ENCODE measurements at regions not wholly inside any gene's neighbourhood (a gene's known extent, or its start where the extent isn't known, plus 50 kb on each side); places are given as distances from the start of the nearest gene placed in this dataset.
A peak's percentile ranks its signal among the peaks of the same experiment; 100 is the strongest.
"Not testable (repeated sequence)": the region's sequence is repeated elsewhere in the genome, so short reads cannot be mapped to it uniquely, and the experiment has no call there.

- H3K9ac ChIP-seq: no peak overlapping the region
- TF ChIP-seq EZH2phosphoT487 (IDR thresholded peaks at IDR 0.05; ENCODE audit: insufficient read depth, low read depth) (no peak), EZH2 (IDR thresholded peaks at IDR 0.05; ENCODE audit: insufficient read depth, poor library complexity, severe bottlenecking) (no peak)
Observed at GRCh38 chr2:185393091-185393490, 345.5 kb upstream of the FSIP2 start.

GRCh38 chr2:185402474-185402873, 336.1 kb upstream of the FSIP2 start:
- no peak overlapping the region for H2AFZ ChIP-seq
- no peak overlapping the region for H3K9ac ChIP-seq
- WGBS, 2 experiments (ENCODE audit: low coverage in 1 of 2, low lambda C conversion rate in 2 of 2, missing lambda C conversion rate in 2 of 2): 12 to 14% methylated on average over 1 of the region's 1 CpG
- H3K79me2 ChIP-seq (ENCODE audit: insufficient read depth): no peaks in the 10 kb centered on the region
- H3K9me2 ChIP-seq (ENCODE audit: insufficient read depth): no peaks in the 10 kb centered on the region
- no peaks in the 10 kb centered on the region for H3K36me3 ChIP-seq (ENCODE audit: low read depth)
- no peak overlapping the region for H3K4me2 ChIP-seq (ENCODE audit: unreplicated experiment)
- no peaks in the 10 kb centered on the region for H3K9me3 ChIP-seq (ENCODE audit: low read depth)
- TF ChIP-seq EZH2 (IDR thresholded peaks at IDR 0.05; ENCODE audit: insufficient read depth, poor library complexity, severe bottlenecking): no peak
- no peak for TF ChIP-seq EZH2phosphoT487 (IDR thresholded peaks at IDR 0.05; ENCODE audit: insufficient read depth, low read depth)
- H3F3A ChIP-seq (ENCODE audit: insufficient read depth): no peaks in the 10 kb centered on the region
- in situ Hi-C loops (cut with MboI): no loop called here
- H3K27ac ChIP-seq: no peak overlapping the region
- no peak overlapping the region for H3K4me3 ChIP-seq
- H4K20me1 ChIP-seq (ENCODE audit: insufficient read depth): no peaks in the 10 kb centered on the region
- no peaks in the 10 kb centered on the region for H3K4me1 ChIP-seq (ENCODE audit: insufficient read depth)
- no peaks in the 10 kb centered on the region for H3K27me3 ChIP-seq (replicated peaks; ENCODE audit: insufficient read depth)
- DNase-seq: no peak

More at GRCh38 chr2:185393091-185393490, 345.5 kb upstream of the FSIP2 start:
- H3F3A ChIP-seq (ENCODE audit: insufficient read depth): no peaks in the 10 kb centered on the region
- in situ Hi-C loops (cut with MboI): no loop called here
- no peak overlapping the region for H3K27ac ChIP-seq
- DNase-seq: no peak
- no peaks in the 10 kb centered on the region for H3K9me2 ChIP-seq (ENCODE audit: insufficient read depth)
- no peaks in the 10 kb centered on the region for H3K27me3 ChIP-seq (replicated peaks; ENCODE audit: insufficient read depth)
- H3K4me3 ChIP-seq: no peak overlapping the region
- no peak overlapping the region for H3K4me2 ChIP-seq (ENCODE audit: unreplicated experiment)
- no peaks in the 10 kb centered on the region for H3K4me1 ChIP-seq (ENCODE audit: insufficient read depth)
- 37% methylated on average over 5 of the region's 5 CpGs for WGBS, 2 experiments (ENCODE audit: low coverage in 1 of 2, low lambda C conversion rate in 2 of 2, missing lambda C conversion rate in 2 of 2)
- H3K9me3 ChIP-seq (ENCODE audit: low read depth): no peaks in the 10 kb centered on the region
- no peak overlapping the region for H2AFZ ChIP-seq
- no peaks in the 10 kb centered on the region for H3K36me3 ChIP-seq (ENCODE audit: low read depth)
- no peaks in the 10 kb centered on the region for H3K79me2 ChIP-seq (ENCODE audit: insufficient read depth)
- H4K20me1 ChIP-seq (ENCODE audit: insufficient read depth): no peaks in the 10 kb centered on the region

GRCh38 chr2:185404578-185404977, 334.0 kb upstream of the FSIP2 start:
- no peaks in the 10 kb centered on the region for H4K20me1 ChIP-seq (ENCODE audit: insufficient read depth)
- no peak overlapping the region for H3K4me3 ChIP-seq
- H3K9me3 ChIP-seq (ENCODE audit: low read depth): no peaks in the 10 kb centered on the region
- H3K36me3 ChIP-seq (ENCODE audit: low read depth): no peaks in the 10 kb centered on the region
- WGBS, 2 experiments (ENCODE audit: low coverage in 1 of 2, low lambda C conversion rate in 2 of 2, missing lambda C conversion rate in 2 of 2): 0% methylated on average over 2 of the region's 2 CpGs
- no peaks in the 10 kb centered on the region for H3K79me2 ChIP-seq (ENCODE audit: insufficient read depth)
- H3K9ac ChIP-seq: no peak overlapping the region
- H2AFZ ChIP-seq: no peak overlapping the region
- DNase-seq: no peak
- H3K4me1 ChIP-seq (ENCODE audit: insufficient read depth): no peaks in the 10 kb centered on the region
- H3K27me3 ChIP-seq (replicated peaks; ENCODE audit: insufficient read depth): no peaks in the 10 kb centered on the region
- H3K9me2 ChIP-seq (ENCODE audit: insufficient read depth): no peaks in the 10 kb centered on the region
- TF ChIP-seq EZH2 (IDR thresholded peaks at IDR 0.05; ENCODE audit: insufficient read depth, poor library complexity, severe bottlenecking) (no peak), EZH2phosphoT487 (IDR thresholded peaks at IDR 0.05; ENCODE audit: insufficient read depth, low read depth) (no peak)
- H3K4me2 ChIP-seq (ENCODE audit: unreplicated experiment): no peak overlapping the region
- in situ Hi-C loops (cut with MboI): no loop called here
- no peaks in the 10 kb centered on the region for H3F3A ChIP-seq (ENCODE audit: insufficient read depth)
- no peak overlapping the region for H3K27ac ChIP-seq

GRCh38 chr2:185417111-185417510, 321.5 kb upstream of the FSIP2 start:
- Histone ChIP-seq H3K9me2 (ENCODE audit: insufficient read depth) (no peaks in the 10 kb centered on the region), H2AFZ (no peak overlapping the region), H3K9me3 (ENCODE audit: low read depth) (no peaks in the 10 kb centered on the region), H3F3A (ENCODE audit: insufficient read depth) (no peaks in the 10 kb centered on the region), H3K27ac (no peak overlapping the region), H3K4me3 (no peak overlapping the region), H4K20me1 (ENCODE audit: insufficient read depth) (no peaks in the 10 kb centered on the region), H3K79me2 (ENCODE audit: insufficient read depth) (no peaks in the 10 kb centered on the region), H3K36me3 (ENCODE audit: low read depth) (no peaks in the 10 kb centered on the region), H3K4me2 (ENCODE audit: unreplicated experiment) (no peak overlapping the region), H3K9ac (no peak overlapping the region), H3K27me3 (replicated peaks; ENCODE audit: insufficient read depth) (no peaks in the 10 kb centered on the region), H3K4me1 (ENCODE audit: insufficient read depth) (no peaks in the 10 kb centered on the region)
- in situ Hi-C loops (cut with MboI): no loop called here
- 64 to 71% methylated on average over 3 of the region's 3 CpGs for WGBS, 2 experiments (ENCODE audit: low coverage in 1 of 2, low lambda C conversion rate in 2 of 2, missing lambda C conversion rate in 2 of 2)
- DNase-seq: no peak
- no peak for TF ChIP-seq EZH2phosphoT487 (IDR thresholded peaks at IDR 0.05; ENCODE audit: insufficient read depth, low read depth)
- no peak for TF ChIP-seq EZH2 (IDR thresholded peaks at IDR 0.05; ENCODE audit: insufficient read depth, poor library complexity, severe bottlenecking)

GRCh38 chr2:185417688-185418087, 320.9 kb upstream of the FSIP2 start:
- no peak overlapping the region for H3K4me2 ChIP-seq (ENCODE audit: unreplicated experiment)
- in situ Hi-C loops (cut with MboI): no loop called here
- no peaks in the 10 kb centered on the region for H4K20me1 ChIP-seq (ENCODE audit: insufficient read depth)
- H2AFZ ChIP-seq: no peak overlapping the region
- H3K9me3 ChIP-seq (ENCODE audit: low read depth): no peaks in the 10 kb centered on the region
- H3K27ac ChIP-seq: no peak overlapping the region
- no peaks in the 10 kb centered on the region for H3K36me3 ChIP-seq (ENCODE audit: low read depth)
- no peaks in the 10 kb centered on the region for H3K4me1 ChIP-seq (ENCODE audit: insufficient read depth)
- TF ChIP-seq EZH2 (IDR thresholded peaks at IDR 0.05; ENCODE audit: insufficient read depth, poor library complexity, severe bottlenecking) (no peak), EZH2phosphoT487 (IDR thresholded peaks at IDR 0.05; ENCODE audit: insufficient read depth, low read depth) (no peak)
- no peaks in the 10 kb centered on the region for H3K9me2 ChIP-seq (ENCODE audit: insufficient read depth)
- no peaks in the 10 kb centered on the region for H3K79me2 ChIP-seq (ENCODE audit: insufficient read depth)
- no peak for DNase-seq
- no peaks in the 10 kb centered on the region for H3F3A ChIP-seq (ENCODE audit: insufficient read depth)
- H3K9ac ChIP-seq: no peak overlapping the region
- no peaks in the 10 kb centered on the region for H3K27me3 ChIP-seq (replicated peaks; ENCODE audit: insufficient read depth)
- H3K4me3 ChIP-seq: no peak overlapping the region

GRCh38 chr2:185424958-185425629, 313.5 kb upstream of the FSIP2 start:
- H3K36me3 ChIP-seq (ENCODE audit: low read depth); H4K20me1 ChIP-seq (ENCODE audit: insufficient read depth); H3K4me1 ChIP-seq (ENCODE audit: insufficient read depth); H3K9me3 ChIP-seq (ENCODE audit: low read depth); in situ Hi-C loops (cut with MboI); H3K27me3 ChIP-seq (replicated peaks; ENCODE audit: insufficient read depth); DNase-seq; H3F3A ChIP-seq (ENCODE audit: insufficient read depth); H3K9me2 ChIP-seq (ENCODE audit: insufficient read depth); H3K79me2 ChIP-seq (ENCODE audit: insufficient read depth); H3K9ac ChIP-seq; H3K27ac ChIP-seq: not testable (repeated sequence)
- H2AFZ ChIP-seq: peak overlapping the region; percentile 38; the same call in 1 of the 2 replicates
- peak overlapping the region; percentile 32 for H3K4me2 ChIP-seq (ENCODE audit: unreplicated experiment)
- peak overlapping the region; percentile 17 for H3K4me3 ChIP-seq
- WGBS, 2 experiments (ENCODE audit: low coverage in 1 of 2, low lambda C conversion rate in 2 of 2, missing lambda C conversion rate in 2 of 2): 31 to 58% methylated on average over 25 to 30 of the region's 33 CpGs

All from GM23248 (cell line).